GM18498 (cell line): ENCODE measurements at regions not wholly inside any gene's neighbourhood (a gene's known extent, or its start where the extent isn't known, plus 50 kb on each side); places are given as distances from the start of the nearest gene placed in this dataset.
"Not testable (repeated sequence)": the region's sequence is repeated elsewhere in the genome, so short reads cannot be mapped to it uniquely, and the experiment has no call there.

Source experiments
- ATAC-seq: cut with Tn5 transposase; IDR thresholded peaks from one replicate; pipeline ENCODE4 v1.9.1; 2021; ENCODE audit warnings: mild to moderate bottlenecking, moderate library complexity; ENCODE audit not compliant: unreplicated experiment

DNA sequence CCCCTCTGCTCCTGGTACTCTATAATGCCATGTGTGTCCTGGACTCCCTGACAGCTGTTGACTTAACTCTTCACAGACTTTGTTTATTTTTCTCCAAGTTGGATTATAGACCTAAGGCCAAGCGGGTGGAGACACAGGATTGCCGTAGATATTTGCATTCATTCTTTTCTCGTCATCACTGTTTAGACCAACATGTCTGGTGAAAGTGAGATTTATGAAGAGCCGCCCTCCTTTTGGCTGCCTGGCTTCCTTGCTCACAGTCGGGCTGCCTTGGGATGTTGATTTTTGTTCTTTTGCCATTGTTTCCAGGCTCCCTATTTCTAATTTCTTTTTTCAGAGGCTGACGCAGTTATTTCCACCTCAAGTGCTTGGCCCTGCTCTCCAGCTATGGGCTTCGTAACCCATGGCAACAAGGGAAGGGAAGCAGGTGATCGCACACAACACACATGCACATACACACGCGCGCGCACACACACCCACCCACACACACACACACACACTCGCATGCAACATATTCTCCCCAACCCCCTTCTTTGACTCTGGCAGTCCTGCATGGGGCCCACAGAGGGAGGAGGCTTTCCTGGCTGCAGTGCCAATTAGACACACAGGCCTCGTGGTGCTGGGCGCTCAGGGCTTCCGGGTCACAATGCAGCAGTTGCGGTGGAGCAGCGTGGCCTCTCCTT lies 296.5 kb downstream of the MTX2 start:
- ATAC-seq: no peak

DNA sequence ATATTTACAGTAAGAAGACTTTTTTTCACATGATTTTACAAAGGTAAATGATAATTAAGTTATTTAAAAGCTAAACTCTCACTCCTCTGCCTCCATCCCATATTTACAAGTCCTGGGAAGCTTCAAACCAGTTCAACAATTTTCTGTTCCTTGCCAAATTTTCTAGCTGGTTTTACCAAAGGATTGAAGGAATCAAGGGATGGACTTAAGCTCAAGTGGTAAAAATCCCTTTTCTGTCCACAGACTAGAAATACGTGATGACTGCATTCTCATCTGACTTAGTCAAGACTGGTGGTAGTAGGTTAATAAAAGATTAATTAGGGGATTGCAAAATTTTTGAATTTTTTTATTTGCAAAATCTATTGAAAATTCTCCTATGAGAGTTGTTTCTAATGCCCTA lies 297.3 kb downstream of the MTX2 start:
- ATAC-seq: no peak

DNA sequence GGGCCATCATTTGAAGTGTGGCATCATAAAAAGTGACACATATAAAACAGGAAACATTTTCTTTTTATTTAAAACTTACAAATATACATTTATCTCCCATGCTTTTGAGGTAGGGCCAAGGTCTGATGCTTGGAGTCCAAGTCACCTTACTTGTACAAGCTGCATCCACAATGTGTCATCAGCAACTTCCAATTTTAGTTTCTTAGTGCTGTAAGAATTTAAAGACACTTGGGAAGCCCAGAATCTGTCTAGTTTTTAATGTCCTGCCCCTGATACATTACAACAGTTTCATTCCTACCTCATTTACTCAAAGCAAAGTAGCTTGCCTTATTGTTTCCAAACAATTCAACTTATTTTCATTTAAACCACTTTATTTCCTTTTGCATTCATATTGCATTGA lies 297.7 kb downstream of the MTX2 start:
- ATAC-seq: no peak

DNA sequence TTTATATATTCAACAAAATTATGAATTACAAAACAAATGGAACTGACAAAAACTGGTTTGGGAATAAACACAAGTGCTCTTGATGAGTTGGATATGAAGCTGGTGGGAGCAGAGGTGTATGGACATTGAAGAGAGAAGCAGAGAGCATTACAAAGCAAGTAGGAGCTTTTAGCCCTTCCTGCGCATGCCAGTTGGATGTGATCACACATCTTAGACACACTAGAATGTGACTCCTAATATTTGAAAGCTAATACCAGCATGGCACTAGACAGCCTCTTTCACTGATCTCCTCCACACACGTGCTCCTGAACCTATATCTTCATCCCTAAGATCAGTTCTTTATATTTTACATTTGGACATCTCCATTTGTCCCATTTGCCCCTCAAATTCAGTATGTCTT lies 298.1 kb downstream of the MTX2 start:
- no peak for ATAC-seq

DNA sequence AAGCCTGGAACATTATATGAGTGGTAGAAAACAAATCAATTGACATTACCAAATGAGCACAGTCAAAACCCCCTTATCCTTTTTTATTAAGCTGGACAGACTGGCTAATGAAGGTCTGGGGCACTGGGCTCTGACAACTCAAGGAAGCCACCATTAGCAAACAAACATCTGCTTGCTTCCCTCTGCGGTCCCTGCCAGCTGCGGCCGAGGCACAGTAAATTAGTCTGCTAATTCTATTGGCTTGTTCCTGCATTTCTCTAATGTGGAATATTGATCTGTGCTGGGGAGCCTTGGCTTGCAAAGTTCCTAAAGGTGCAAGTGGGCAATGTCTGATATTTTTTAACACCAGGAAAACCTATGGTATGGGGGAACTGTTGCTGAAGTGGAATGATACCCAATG lies 300.3 kb downstream of the MTX2 start:
- no peak for ATAC-seq

DNA sequence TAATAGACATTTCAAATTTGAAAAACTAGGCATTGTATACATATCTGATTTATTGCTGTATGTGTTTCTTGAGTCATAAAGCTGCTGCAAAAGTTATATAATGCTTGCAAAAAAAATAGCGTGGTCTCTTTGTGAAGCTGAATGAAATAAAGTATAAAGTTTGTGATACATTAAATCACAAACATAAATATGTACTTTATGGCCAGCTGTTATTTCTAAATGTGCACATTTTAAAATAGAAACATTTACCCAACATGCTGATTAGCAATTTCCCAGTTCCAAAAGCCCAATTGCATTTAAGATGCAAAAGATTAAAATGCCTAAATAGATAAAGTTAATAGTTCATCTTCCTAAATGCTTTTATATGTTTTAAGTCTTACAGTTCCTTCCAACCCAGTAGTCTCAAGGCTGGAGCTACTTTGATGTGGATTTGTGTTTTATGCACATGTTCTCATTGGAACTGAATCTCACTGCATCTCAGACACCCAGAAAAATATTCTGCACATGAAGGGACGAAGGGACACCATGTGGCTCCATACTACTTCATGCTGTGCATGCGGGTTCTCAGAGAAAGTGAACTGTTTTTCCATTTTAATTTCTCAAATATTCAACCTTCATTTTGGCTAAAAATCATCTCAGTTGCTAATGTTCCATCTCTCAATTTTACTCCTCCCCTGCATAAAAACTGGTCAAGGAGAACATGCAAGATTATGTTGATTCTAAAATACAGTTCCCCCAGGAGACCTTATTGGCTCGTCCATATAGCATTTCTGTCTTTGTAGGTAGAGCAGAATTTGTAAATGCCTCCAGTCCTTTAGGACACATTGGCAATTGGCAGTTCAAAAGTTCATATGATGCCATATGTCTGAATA lies 304.6 kb downstream of the MTX2 start:
- no peak for ATAC-seq

DNA sequence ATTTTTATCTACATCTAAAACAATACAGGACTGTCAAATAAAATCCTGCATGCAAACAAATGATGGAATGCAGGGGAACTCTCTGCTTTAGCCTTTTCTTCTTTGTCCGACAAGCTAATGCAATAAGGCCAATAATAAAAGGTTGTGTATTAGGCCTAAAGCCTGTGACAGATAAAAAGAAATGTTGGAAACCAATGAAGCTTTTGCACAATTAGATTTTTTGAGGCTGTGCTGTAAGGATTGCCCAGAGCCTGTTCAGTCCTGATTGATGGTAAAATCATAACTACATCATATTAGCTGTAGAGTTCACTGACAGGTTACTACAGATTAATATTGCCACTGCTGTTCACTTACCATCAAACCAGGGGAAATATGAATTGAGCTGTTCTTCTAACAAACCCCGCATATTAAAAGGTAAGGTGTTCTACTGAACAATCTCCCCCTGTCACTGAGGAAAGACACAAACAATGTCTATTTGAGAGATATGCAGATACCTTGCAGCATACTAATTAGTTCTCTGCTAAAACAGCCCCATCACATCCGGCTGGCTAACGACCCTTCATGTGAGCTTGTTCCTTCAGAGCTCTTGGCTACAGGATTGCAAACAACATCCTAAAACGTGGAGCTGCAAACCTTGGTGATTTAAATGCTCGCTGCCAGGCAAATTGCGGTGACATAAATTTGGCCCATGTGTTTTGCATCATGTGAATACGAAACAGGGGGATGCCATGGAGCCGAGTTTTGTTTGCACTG lies 305.4 kb downstream of the MTX2 start:
- no peak for ATAC-seq

DNA sequence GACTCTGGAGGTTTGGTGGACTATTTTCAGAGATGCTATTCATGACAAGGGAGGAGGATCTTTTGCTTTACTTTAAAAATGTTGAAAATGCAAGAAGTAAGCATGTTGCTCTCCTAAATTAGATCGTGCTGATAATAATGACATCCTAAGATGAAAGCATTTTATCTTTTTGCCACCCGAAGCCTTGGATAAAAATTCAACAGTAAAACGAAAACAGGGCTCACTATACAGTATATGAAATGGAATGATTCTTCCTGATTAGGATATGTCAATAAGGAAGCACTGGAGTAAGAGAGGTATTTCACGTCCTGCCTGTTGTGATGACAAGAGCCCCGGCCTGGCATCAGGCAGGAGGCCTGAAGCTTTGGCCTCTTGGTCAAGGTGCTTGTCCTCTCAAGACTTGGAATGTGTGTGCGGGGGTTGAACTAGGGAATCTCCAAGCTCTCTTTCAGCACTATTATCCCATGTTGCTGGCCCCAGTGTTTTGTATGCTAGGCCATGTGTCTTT lies 306.0 kb downstream of the MTX2 start:
- ATAC-seq: no peak

DNA sequence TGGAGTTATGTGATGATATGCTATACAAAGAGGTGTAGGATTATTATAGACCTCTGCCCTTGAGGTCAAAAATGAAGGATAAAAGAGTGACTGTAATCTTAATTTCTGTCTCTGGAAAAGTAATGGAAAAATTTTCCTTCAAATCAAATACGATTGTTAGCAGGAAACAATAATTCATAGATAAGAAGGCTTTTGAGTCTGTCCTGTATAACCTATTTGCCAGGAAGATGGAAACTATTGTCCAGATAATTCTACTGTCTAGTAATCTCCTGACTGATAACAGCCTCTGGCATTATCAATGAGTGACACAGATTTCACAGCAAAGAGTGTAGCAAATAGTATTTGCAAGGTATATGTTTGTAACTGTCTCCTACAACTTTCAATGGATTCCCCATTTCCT lies 307.8 kb downstream of the MTX2 start:
- ATAC-seq: no peak

DNA sequence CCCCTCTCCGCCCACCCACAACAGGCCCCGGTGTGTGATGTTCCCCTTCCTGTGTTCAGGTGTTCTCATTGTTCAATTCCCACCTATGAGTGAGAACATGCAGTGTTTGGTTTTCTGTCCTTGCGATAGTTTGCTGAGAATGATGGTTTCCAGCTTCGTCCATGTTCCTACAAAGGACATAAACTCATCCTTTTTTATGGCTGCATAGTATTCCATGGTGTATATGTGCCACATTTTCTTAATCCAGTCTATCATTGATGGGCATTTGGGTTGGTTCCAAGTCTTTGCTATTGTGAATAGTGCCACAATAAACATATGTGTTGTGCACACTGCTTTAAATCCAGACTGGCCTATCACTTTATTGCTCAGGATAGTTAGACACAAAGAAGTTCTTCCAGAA lies 309.1 kb downstream of the MTX2 start:
- not testable (repeated sequence) for ATAC-seq

DNA sequence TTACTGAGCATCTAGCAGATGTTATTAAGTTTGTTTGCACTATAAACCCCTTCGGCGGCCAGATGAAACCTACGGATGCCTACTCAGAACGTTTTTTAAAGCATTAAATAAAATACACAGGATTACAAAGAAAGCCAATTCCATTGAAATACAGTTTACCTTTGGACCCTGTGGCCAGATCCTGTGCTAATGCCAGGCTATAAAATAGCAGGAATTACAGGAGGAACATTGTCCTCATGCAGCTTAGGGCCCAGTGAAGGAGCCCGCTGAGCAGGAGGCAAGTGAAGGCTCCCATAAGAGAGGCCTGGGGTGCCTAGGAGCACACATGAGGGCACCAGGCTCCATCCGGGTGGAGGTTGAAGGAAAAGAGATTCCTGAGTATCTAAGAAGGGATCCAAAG lies 310.4 kb downstream of the MTX2 start:
- no peak for ATAC-seq

DNA sequence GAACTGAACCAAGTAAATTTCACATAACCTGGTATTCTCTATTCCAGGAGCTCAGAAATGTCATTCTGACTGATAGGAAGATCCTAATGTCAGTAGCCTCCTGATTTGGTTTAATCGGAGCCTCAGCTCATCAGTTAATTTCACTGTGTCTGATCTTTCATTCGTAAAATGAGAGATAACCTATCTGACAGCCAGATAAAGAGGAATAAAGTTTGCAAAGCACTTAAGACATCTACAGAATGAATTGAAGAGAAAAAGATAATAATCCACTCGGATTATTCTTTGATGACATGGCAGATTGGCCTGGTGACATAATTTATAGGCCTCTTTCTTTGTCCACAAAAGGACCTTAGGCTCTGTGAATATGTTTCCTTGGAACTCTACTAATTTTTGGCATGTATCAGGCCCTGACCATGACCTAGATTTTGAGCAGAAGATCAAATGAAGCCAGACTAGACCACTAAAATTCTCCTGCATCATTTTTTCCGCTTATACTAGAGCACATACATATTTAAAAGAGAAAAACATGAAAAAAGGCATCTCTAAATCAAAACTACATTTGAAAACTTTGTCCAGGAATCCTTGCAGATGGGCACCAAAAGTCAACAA lies 312.4 kb downstream of the MTX2 start:
- no peak for ATAC-seq

DNA sequence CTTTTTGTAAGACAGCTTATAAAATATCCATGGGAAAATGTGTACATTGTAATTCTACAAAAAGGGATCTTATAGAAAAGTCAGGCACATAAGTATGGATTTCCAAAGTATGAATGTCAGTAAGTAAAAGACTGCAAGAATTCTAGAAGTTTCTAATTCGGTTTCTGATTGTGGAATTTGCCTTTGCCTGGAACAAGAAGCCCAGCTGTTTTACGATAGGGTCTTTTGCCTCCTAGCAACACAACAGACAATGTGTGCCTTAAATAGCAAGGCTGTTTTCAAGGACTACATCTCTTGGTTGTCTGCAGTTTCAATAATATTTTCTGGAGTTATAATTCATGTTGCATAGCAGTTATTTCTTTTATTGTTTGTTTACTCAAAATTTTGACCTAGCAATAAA lies 312.9 kb downstream of the MTX2 start:
- no peak for ATAC-seq

DNA sequence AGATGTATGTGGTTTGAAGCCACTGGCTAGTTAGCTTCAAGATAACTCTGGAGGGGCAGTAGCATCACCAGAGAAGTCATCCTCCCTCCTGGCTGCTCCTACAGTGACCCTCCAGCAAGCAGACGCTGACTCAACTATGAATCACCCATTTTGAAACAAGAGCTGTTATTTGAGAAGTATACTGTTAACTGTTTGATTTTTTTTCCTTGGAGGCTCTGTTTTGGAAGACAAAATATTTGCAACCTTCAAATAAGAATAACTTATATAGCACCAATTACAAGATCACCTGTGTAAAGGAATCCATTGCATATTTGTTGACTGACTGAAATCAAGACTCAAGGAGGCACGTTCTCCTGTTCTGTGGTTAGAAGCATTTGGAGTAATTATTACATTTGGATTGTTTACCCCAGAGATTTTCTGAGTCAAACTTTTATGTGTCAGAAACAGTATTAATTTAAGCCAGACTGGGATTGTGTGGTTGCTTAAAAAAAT lies 313.8 kb downstream of the MTX2 start:
- ATAC-seq: no peak

DNA sequence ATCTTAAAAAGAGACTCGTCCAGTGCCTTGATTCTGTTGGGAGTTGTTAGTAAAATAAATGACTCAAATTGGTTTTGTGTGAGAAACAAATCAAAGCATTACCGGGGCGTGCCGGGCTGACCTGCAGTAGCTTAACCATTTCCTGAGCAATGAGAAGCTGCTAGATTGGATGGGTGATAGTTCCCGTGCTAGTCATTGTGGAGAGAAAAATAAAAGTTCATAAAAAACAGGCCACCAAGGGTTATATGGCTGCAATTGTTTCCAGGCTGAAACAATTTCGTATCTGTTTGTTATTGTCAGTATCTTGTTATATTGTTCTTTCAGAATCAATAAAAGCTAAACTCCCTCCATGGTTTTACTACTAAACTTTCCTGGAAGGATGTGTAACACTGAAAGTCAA lies 314.4 kb downstream of the MTX2 start:
- no peak for ATAC-seq

DNA sequence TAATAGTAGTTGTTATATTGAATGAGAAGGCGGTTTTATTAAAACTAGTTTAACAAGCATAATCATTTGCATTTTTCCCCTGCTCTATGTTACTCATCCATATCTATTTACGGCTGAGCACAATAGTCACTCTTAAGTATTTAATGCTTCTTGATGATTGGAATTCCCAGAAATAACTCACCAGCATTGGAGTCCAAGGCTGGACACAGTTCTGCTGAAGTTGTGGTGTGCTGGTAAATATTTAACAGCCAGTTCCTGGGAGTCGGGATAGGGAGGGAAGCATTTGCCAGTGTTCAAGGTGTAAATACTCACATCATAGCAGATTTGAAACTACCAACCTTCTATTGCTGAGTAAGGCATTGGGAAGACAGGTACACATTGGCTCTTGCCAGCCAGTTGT lies 315.1 kb downstream of the MTX2 start:
- ATAC-seq: no peak

DNA sequence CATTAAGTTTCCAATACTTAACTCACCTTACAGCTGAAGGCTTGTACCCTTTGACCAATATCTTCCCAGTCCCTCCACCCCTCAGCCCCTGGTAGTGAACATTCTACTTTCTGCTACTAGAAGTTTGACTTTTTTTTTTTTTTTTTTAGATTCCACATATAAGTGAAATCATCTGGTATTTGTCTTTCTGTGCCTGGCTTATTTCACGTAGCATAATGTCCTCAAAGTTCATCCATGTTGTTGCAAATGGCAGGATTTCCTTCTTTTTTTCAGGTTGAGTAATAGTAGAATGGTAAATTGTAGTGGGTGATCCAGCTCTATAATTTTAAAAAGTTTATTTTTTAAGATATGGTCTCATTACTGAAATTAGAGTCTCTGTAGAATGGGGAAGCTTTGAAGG lies 316.0 kb downstream of the MTX2 start:
- ATAC-seq: no peak

DNA sequence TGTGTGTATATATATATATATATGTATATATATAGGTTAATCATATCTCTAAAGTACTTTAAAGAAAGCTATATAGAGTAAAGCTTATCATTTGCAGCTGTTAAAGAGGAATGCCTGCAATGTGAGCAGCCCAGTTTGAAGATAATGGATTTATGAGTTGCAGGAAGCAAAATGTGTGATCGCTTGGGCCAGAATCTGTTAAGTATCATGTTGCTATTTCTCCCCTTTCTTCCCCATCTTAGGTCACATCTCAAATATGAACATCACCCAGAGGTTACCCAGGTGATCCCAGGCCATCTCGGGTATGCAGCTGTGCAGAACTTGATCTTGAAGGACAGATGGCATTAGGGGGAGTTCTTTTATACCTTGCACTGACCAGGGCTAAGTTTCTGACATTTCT lies 316.5 kb downstream of the MTX2 start:
- ATAC-seq: no peak

DNA sequence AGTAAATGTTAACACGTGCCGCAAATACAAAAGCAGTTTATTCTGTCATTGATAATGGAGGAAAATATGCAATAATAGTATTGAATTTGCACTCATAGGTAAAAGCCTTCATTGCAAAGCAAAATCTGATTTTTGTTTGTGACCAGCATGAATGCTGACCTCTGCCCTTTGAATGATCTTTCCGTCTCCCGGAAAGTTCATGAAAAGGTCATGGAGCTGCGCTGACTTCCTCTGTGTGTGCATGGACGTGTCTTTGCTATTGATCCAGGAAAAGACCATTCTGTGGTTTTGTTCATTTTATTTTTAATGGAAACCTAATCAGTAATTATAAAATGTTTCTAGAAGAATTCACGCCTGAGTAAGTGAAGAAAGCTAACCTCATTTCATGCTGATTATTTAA lies 320.0 kb downstream of the MTX2 start:
- ATAC-seq: no peak

DNA sequence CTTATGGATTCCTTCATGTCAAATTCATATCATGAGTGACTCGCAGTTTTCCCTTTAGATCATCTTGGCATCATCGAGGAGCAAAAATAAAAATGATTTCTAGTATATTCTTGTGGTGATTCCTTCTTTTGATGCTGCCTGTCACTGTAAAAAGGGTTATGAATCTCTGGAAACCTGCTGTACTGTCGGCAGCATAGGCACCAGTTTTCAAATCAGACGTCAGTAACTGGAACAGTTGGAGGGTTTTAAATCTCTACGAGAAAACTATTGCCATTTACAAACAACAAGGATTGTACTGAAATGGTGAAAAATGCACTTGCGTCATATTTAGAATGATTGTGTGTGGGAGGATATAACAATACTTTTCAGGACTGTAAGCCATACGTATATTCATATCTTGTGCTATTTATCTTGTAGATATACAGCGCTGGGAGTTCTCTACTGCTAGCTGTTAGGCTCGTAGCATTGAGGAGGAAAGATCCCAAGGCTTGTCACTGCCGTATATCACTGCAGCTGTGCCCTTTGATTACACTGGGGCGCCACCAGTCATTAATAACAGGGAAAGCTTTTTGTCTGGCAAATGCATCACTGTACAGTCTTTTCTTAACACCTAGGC lies 320.7 kb downstream of the MTX2 start:
- ATAC-seq: no peak

DNA sequence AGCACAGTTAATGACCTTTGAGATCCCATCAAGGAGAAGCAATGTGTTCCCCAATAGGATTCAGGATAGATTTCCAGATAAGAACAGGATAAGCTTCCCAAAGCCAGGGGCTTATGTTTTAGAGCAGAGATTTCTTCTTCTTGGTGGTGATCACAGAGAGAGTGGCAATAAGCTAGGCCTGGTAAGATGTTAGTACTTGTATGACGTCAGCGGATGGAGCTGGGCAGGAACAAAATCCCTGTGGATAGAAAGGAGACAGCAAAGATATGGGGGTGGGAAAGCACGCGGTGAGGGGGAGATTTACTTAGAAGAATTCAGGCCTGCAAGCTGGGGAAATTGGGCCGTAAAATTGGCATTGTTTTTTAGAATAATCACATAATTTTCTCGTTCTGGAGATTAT lies 323.0 kb downstream of the MTX2 start:
- ATAC-seq: no peak
